HG02610 (cell line): ENCODE measurements at regions not wholly inside any gene's neighbourhood (a gene's known extent, or its start where the extent isn't known, plus 50 kb on each side); places are given as distances from the start of the nearest gene placed in this dataset.

Experiments
- ATAC-seq: cut with Tn5 transposase; IDR thresholded peaks from one replicate; pipeline ENCODE4 v1.9.1; 2021; ENCODE audit warnings: mild to moderate bottlenecking, moderate library complexity; ENCODE audit not compliant: unreplicated experiment

- ATAC-seq: no peak
These were observed 151.1 kb upstream of the GSE1 start for GRCh38 chr16:85461814-85462713.

- no peak for ATAC-seq
These were observed 150.2 kb upstream of the GSE1 start for GRCh38 chr16:85462714-85463611.

GRCh38 chr16:85463672-85464382 is 149.3 kb upstream of the GSE1 start:
- ATAC-seq: no peak

DNA sequence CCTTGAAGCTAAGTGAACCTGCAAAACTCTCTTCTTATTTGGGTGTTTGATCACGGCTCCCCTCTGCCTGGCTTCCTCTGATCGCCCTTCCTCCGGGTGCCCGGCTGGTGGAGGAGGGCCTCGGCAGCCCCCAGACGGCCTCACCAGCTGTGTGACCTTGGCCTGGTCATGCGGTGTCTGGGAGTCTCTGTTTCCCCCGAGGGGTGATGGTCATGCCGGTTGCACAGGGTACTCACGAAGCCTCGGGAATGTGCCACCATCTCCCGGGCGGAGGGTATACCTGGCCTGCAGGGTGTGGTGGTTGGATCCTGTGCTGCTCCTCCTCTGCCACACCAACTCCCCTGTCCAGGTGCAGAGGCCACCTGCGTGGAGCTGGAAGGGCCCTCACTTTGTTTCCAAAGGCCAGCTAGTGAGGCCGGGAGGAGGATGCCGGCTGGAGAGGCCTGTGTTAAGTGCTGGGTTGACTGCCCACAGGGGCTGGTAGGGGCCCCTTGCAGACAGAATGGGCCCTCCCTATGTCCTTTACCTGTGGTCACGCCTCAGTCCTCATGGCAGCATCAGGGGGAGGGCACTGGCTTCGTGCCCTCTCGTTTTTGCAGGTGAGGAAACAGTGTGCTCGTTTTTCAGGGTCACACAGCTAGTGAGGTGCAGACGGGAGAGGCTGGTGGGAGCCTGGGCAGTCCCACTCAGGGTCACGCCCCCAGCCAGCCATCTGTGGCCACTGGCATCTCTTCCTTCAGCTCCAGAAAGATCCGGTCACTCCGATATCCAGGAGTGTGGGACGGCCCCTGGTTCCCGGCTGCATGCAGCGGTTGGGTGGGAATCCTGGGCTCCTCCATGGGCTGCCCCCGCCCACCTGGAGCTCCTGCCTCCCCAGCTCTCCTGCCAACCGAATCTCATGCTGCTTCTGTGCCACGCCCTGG is 148.5 kb upstream of the GSE1 start:
- no peak for ATAC-seq

DNA sequence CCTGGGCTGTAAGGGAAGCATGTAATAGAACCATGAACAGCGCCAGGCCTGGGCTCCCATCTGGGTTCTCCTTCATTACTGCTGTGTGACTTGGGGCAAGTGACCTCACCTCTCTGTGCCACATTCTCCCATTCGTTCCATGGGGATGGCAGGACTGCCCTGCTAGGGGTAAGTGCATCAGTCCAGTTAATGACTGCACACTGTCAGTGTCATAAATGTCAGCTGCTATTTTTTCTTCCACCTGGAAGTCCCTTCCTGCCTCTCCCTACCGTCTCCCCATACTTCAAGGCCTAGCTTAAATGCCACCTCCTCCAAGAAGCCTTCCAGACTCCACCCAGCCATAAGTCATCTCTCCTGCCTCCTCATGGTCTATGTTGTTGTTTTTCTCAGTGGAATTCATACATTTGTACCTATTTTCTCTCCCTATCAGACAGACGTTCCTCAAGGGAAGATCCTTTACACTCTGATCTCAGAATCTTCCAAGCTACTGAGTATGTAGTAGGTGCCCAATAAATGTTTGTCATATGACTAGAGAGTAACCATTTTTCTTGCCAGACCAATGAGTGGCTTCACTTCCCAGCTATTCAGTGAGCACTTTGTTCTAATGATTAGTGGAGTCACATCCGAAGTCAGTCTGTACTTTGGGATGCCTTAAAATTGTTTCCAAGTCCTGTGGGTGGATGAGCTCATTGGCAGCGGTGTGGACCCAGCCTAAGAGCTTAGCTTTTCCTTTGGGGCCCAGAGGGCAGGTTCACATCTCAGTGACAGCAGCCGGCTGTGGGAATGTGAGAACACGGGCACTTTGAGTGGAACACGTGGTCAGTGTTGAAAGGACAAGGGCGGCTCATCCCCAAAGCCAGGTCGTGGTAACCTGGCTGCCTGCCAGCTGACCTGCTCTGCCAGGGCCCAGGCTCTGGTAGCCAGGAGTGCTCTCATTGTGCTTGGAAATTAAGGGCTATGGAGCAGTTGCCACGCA is 147.5 kb upstream of the GSE1 start:
- no peak for ATAC-seq

DNA sequence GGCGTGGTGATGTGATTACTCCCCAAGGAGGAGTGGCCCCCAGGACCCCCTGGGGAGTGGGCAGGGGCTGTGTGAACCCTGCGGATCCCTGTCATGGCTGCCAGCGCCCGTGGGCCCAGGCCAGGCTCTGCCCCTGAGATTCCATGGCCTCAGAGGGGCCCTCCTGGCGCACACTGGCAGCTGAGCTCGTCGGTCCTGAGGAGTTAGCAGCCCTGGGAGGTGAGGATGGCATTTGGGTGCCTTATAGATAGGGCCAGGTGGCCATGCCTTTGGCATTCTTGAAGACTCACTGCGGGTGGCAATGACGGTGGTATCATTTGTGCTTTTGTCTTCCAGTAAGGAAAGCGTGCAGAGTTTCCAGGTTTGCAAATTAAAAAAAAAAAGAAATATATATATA is 146.8 kb upstream of the GSE1 start:
- ATAC-seq: no peak

- no peak for ATAC-seq
These were observed 146.1 kb upstream of the GSE1 start for GRCh38 chr16:85466989-85467388.

DNA sequence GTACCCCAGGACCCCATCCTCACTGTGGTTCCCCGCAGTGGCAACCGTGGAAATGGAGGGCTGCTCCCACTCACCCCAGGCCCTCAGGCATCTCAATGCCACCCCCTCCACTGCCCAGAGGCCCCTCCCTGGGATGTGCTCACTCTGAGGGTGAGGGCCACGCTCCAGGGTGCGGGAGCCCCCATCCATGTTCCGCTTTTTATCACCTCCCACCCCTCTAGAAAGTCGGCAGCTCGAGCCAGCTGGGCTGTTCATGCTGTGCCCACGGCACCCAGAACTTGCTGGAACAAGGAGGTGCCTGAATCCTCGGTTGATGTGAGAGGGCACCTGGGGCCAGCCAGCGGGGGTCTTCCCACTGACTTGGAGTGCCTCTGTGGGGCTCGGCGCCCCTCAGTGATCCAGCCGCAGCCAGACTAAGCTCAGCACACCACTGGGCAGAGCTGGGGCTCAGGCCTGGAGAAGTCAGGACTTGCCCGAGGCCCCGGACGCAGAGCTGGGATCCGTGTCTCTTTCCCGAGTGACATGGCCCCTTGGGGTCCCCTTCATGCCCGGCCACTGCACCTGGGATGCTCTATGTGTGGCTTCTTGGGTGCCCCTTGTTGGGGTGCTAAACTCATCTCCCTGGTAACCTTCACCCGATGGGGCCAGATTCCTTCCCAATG is 143.1 kb upstream of the GSE1 start:
- no peak for ATAC-seq

DNA sequence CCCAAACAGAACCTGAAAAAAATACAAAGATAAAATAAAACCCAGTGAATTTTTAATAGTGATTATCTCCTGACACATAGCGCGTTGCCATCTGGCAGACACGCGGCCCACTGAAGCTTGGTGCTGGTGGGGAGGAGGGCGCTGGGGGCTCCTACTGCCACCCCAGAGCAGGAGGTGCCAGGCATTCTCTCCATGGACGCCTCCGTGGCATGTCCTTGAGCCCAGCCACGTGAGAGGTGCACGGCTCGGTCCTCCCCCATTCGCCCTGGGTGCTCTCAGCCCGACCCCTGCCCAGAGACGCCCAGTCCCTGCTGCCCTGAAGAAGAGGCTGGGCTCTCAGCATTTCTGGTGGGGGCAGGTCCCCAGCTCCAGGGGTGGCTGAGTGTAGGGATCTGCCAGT is 142.2 kb upstream of the GSE1 start:
- ATAC-seq: no peak

- ATAC-seq: no peak
These were observed 141.4 kb upstream of the GSE1 start for GRCh38 chr16:85471469-85472431.

GRCh38 chr16:85472514-85472913 is 140.6 kb upstream of the GSE1 start:
- ATAC-seq: no peak

DNA sequence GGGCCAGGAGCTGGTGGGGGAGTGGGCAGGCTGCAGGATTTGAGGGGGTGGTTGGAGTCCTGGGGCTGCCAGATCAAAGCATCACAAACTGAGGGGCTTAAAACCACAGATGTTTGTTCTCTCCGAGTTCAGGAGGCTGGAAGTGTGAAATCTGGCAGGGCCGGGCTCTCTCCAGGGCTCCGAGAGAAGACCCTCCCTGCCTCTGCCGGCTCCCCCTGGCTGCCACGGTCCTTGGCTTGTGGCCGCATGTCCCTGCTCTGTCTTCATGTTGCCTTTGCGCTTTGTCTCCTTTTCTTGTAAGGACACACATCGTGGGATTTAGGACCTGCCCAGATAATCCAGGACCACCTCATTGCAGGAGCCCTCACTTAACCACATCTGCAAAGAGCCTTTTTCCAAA is 139.8 kb upstream of the GSE1 start:
- ATAC-seq: no peak

DNA sequence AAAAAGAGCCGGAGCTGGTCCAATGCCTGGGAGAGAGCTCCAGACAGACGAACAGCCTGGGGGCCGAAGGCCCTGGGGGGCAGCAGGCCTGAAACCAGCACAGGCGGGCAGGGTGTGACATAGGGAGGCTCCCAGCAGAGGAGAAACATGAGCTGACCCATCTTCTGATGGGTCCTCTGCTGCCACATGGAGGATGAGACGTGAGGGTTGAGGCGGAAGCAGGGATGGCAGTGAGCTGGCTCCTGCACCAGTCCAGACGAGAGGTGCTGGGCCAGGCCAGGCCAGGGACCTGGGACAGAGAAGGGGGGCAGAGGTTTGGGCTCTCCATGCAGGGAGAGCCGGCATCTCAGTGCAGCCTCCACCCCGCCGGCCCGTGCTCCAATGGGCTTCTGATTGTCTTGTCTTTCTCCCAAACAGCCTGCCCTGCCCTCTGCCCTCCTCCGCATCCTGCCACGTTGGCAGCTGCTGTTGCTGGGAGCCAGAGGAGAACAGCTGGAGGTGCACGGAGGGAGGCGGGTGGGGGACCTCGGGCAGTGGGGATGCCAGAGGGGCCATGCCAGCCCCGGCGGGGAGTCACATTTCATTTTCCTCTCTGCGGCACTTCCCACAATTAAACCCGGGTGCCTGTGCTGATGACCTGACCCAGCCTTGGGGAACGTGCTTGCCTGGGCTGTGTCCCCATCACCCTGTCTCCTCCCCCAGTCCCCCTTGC is 139.1 kb upstream of the GSE1 start:
- ATAC-seq: no peak

GRCh38 chr16:85474621-85475217 is 138.4 kb upstream of the GSE1 start:
- no peak for ATAC-seq

DNA sequence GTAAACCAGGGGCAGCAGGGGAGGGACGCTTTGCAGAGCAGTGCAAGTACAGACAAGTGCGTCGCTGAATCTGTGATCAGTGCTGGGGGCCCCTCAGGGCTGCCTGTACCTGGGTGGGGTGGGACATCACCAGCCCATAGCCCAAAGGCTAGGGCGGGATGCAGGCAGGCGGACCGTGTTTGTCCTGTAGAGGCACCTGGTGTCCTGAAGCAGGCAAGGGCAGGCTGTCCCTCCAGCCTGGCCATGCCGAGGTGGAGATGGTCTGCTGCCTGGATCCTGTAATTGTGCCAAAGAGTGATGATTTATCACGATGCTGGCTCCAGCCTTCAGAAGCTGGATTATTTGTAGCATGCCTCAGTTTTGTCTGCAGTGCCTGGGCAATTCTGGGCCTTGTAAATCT is 137.9 kb upstream of the GSE1 start:
- ATAC-seq: no peak

- no peak for ATAC-seq
These were observed 137.3 kb upstream of the GSE1 start for GRCh38 chr16:85475691-85476300.
